ENCODE measurements at regions not wholly inside any gene's neighbourhood (a gene's known extent, or its start where the extent isn't known, plus 50 kb on each side); places are given as distances from the start of the nearest gene placed in this dataset.

GRCh38 chr16:80454802-80455201 is 86.0 kb upstream of the DYNLRB2 start:
- ATAC-seq (no peak), DNase-seq (no peak)
- no peaks in the 10 kb centered on the region for H3K4me1 Mint-ChIP-seq
- no peaks in the 10 kb centered on the region for H3K36me3 Mint-ChIP-seq
- no peak overlapping the region for H3K27ac Mint-ChIP-seq
- H3K4me3 Mint-ChIP-seq = no peak overlapping the region
- POLR2A ChIA-PET = no interaction called here
- H3K27me3 Mint-ChIP-seq = peaks cover 2 to 27% (median 9%) of the 10 kb centered on the region in 5 donors
- peaks cover 0 to 5% (median 0%) of the 10 kb centered on the region in 9 donors for H3K9me3 Mint-ChIP-seq

GRCh38 chr16:80449392-80449791 is 91.4 kb upstream of the DYNLRB2 start:
- no peaks in the 10 kb centered on the region for H3K36me3 Mint-ChIP-seq
- DNase-seq = no peak
- ATAC-seq = no peak
- peaks cover 0 to 5% (median 0%) of the 10 kb centered on the region in 9 donors for H3K9me3 Mint-ChIP-seq
- H3K4me3 Mint-ChIP-seq = no peak overlapping the region
- H3K27ac Mint-ChIP-seq = no peak overlapping the region
- H3K4me1 Mint-ChIP-seq = no peaks in the 10 kb centered on the region
- H3K27me3 Mint-ChIP-seq = peaks cover 0 to 5% (median 2%) of the 10 kb centered on the region in 5 donors
- POLR2A ChIA-PET = no interaction called here

DNA sequence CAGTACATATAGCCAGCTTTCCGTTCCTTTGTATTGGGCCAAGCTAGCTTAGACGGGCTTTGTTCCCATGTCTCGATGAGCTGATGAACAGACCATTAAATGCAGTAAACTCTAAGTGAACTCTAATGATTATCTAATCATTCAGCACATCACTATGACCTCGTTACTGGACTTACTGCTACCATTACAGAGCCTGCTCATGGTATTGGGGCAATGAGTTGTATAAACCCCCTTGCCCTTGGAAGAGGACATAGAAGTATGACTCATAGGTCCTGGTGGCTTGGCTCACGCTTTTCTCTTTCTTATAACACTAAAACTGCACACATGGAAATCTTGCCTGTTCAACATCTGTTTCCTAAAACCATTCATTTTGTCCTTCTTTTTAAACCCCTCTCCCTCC is 93.6 kb upstream of the DYNLRB2 start:
- H3K4me1 Mint-ChIP-seq = no peaks in the 10 kb centered on the region
- H3K4me3 Mint-ChIP-seq = no peak overlapping the region
- H3K9me3 Mint-ChIP-seq = peaks cover 0 to 5% (median 0%) of the 10 kb centered on the region in 9 donors
- H3K27me3 Mint-ChIP-seq = peaks cover 0 to 8% (median 5%) of the 10 kb centered on the region in 5 donors
- H3K27ac Mint-ChIP-seq = no peak overlapping the region
- H3K36me3 Mint-ChIP-seq = no peaks in the 10 kb centered on the region
- ATAC-seq (no peak), DNase-seq (no peak)
- POLR2A ChIA-PET = no interaction called here

GRCh38 chr16:80442779-80443178 is 98.0 kb upstream of the DYNLRB2 start:
- POLR2A ChIA-PET = no interaction called here
- DNase-seq (no peak), ATAC-seq (no peak)
- Mint-ChIP-seq H3K27ac (no peak overlapping the region), H3K4me1 (peaks cover 0 to 4% (median under 1%) of the 10 kb centered on the region in 4 donors), H3K27me3 (peaks cover 3 to 14% (median 5%) of the 10 kb centered on the region in 5 donors), H3K9me3 (no peaks in the 10 kb centered on the region), H3K36me3 (no peaks in the 10 kb centered on the region), H3K4me3 (no peak overlapping the region)

GRCh38 chr16:80441935-80442334 is 98.9 kb upstream of the DYNLRB2 start:
- POLR2A ChIA-PET = no interaction called here
- H3K9me3 Mint-ChIP-seq = no peaks in the 10 kb centered on the region
- peaks cover 3 to 21% (median 11%) of the 10 kb centered on the region in 5 donors for H3K27me3 Mint-ChIP-seq
- no peak for DNase-seq
- peaks cover 0 to 4% (median under 1%) of the 10 kb centered on the region in 4 donors for H3K4me1 Mint-ChIP-seq
- no peak for ATAC-seq
- H3K27ac Mint-ChIP-seq = no peak overlapping the region
- H3K4me3 Mint-ChIP-seq = no peak overlapping the region
- no peaks in the 10 kb centered on the region for H3K36me3 Mint-ChIP-seq

- Mint-ChIP-seq H3K4me3 (no peak overlapping the region), H3K36me3 (no peaks in the 10 kb centered on the region), H3K9me3 (no peaks in the 10 kb centered on the region), H3K27me3 (peaks cover 3 to 21% (median 11%) of the 10 kb centered on the region in 5 donors), H3K4me1 (peaks cover 0 to 4% (median under 1%) of the 10 kb centered on the region in 4 donors), H3K27ac (no peak overlapping the region)
- DNase-seq = no peak
- ATAC-seq = no peak
- POLR2A ChIA-PET = no interaction called here
These were observed 100.1 kb upstream of the DYNLRB2 start for GRCh38 chr16:80440667-80441066.

- H3K4me3 Mint-ChIP-seq = no peak overlapping the region
- H3K36me3 Mint-ChIP-seq = no peaks in the 10 kb centered on the region
- peaks cover 0 to 6% (median 0%) of the 10 kb centered on the region in 9 donors for H3K9me3 Mint-ChIP-seq
- peaks cover 0 to 4% (median under 1%) of the 10 kb centered on the region in 4 donors for H3K4me1 Mint-ChIP-seq
- POLR2A ChIA-PET = no interaction called here
- ATAC-seq (no peak), DNase-seq (no peak)
- H3K27me3 Mint-ChIP-seq = peaks cover 1 to 28% (median 20%) of the 10 kb centered on the region in 5 donors
- H3K27ac Mint-ChIP-seq = no peak overlapping the region
These were observed 103.1 kb upstream of the DYNLRB2 start for GRCh38 chr16:80437707-80438106.

DNA sequence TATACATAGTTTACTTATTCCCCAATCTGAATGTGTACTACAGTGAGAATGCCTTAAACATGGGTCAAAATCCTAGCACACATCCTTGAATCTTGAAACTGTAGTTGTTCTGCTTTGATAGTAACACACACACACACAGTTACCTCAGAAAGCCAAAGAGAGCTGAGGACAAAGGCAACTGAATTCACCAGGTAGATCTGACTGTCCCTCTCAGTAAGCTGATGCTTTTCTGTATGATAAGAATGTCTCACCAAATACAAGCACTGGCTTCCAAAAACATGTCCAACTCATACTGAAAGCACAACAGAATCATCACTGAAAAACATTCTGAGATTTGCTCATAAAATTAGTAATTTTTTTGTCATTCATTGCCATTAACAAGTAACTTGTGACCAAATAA is 104.3 kb upstream of the DYNLRB2 start:
- H3K9me3 Mint-ChIP-seq = peaks cover 0 to 14% (median 0%) of the 10 kb centered on the region in 9 donors
- H3K36me3 Mint-ChIP-seq = peaks cover 0 to 3% (median 0%) of the 10 kb centered on the region in 3 donors
- H3K27ac Mint-ChIP-seq = peak overlapping the region in 1 of 10 donors; percentile 24
- H3K27me3 Mint-ChIP-seq = peaks cover 6 to 38% (median 22%) of the 10 kb centered on the region in 5 donors
- no peak for ATAC-seq
- H3K4me1 Mint-ChIP-seq = peaks cover 0 to 4% (median under 1%) of the 10 kb centered on the region in 4 donors
- POLR2A ChIA-PET = no interaction called here
- no peak overlapping the region for H3K4me3 Mint-ChIP-seq
- DNase-seq = no peak

DNA sequence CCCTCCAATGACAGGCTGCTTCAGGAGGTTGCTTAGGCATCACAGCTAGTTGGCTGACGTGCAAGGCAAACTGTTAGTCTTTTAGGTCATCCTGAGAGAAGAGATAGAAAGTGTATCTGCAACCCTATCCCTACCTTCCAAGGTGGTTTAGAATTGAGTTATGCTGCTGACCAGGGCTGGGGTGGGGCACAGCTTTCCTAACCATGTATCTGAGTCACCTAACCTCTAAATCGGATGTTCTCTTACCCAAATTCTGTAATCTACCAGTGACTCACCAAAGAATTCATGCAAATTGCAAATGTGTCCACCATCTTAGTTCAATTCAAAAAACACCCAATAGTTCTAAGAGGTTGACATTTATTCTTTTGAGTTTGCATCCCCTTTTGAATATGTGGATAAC is 107.2 kb upstream of the DYNLRB2 start:
- H3K4me3 Mint-ChIP-seq = no peak overlapping the region
- no peak for ATAC-seq
- no peaks in the 10 kb centered on the region for H3K4me1 Mint-ChIP-seq
- DNase-seq = no peak
- peaks cover 14 to 37% (median 24%) of the 10 kb centered on the region in 5 donors for H3K27me3 Mint-ChIP-seq
- H3K27ac Mint-ChIP-seq = no peak overlapping the region
- POLR2A ChIA-PET = no interaction called here
- H3K36me3 Mint-ChIP-seq = peaks cover 0 to 4% (median 3%) of the 10 kb centered on the region in 3 donors
- peaks cover 0 to 28% (median 3%) of the 10 kb centered on the region in 9 donors for H3K9me3 Mint-ChIP-seq

- H3K9me3 Mint-ChIP-seq = peaks cover 0 to 22% (median 3%) of the 10 kb centered on the region in 9 donors
- no peak for ATAC-seq
- peaks cover 10 to 34% (median 27%) of the 10 kb centered on the region in 5 donors for H3K27me3 Mint-ChIP-seq
- H3K4me1 Mint-ChIP-seq = no peaks in the 10 kb centered on the region
- H3K36me3 Mint-ChIP-seq = peaks cover 0 to 4% (median 3%) of the 10 kb centered on the region in 3 donors
- DNase-seq = no peak
- POLR2A ChIA-PET = no interaction called here
- no peak overlapping the region for H3K27ac Mint-ChIP-seq
- no peak overlapping the region for H3K4me3 Mint-ChIP-seq
These were observed 113.0 kb upstream of the DYNLRB2 start for GRCh38 chr16:80427795-80428194.

- Mint-ChIP-seq H3K9me3 (peaks cover 0 to 4% (median 0%) of the 10 kb centered on the region in 9 donors), H3K4me1 (no peaks in the 10 kb centered on the region), H3K4me3 (no peak overlapping the region), H3K27me3 (peaks cover 11 to 30% (median 15%) of the 10 kb centered on the region in 5 donors), H3K36me3 (no peaks in the 10 kb centered on the region), H3K27ac (no peak overlapping the region)
- POLR2A ChIA-PET = no interaction called here
- DNase-seq = no peak
- ATAC-seq = no peak
These were observed 122.1 kb upstream of the DYNLRB2 start for GRCh38 chr16:80418517-80419355.

GRCh38 chr16:80417706-80418271 is 123.0 kb upstream of the DYNLRB2 start:
- Mint-ChIP-seq H3K36me3 (no peaks in the 10 kb centered on the region), H3K27me3 (peaks cover 12 to 39% (median 14%) of the 10 kb centered on the region in 5 donors), H3K27ac (no peak overlapping the region), H3K4me1 (no peaks in the 10 kb centered on the region), H3K4me3 (no peak overlapping the region), H3K9me3 (peaks cover 0 to 4% (median 0%) of the 10 kb centered on the region in 9 donors)
- POLR2A ChIA-PET = no interaction called here
- ATAC-seq (no peak), DNase-seq (no peak)

- Mint-ChIP-seq H3K27ac (no peak overlapping the region), H3K4me1 (no peaks in the 10 kb centered on the region), H3K36me3 (no peaks in the 10 kb centered on the region), H3K4me3 (no peak overlapping the region), H3K9me3 (peaks cover 0 to 3% (median 0%) of the 10 kb centered on the region in 9 donors), H3K27me3 (peaks cover 18 to 54% (median 27%) of the 10 kb centered on the region in 5 donors)
- POLR2A ChIA-PET = no interaction called here
- ATAC-seq = no peak
- no peak for DNase-seq
These were observed 132.8 kb upstream of the DYNLRB2 start for GRCh38 chr16:80408014-80408413.

All from naive thymus-derived CD8-positive, alpha-beta T cell (primary cell).